Brain microvascular endothelial cell (primary cell): ENCODE measurements at regions not wholly inside any gene's neighbourhood (a gene's known extent, or its start where the extent isn't known, plus 50 kb on each side); places are given as distances from the start of the nearest gene placed in this dataset.

Source experiments
- DNase-seq: peaks from one replicate; pipeline ENCODE4 v3.0.0-alpha.2; 2020
- H3K27ac ChIP-seq: fragments of 250-450 bp; sonication (Bioruptor Pico); 2 replicates; pipeline ENCODE4 v1.5.1; 2020; ENCODE audit warnings: mild to moderate bottlenecking, moderate library complexity
- H3K27me3 ChIP-seq: fragments of 250-450 bp; sonication (Bioruptor Pico); replicated peaks from 2 replicates; pipeline ENCODE4 v1.5.1; 2020; ENCODE audit warnings: mild to moderate bottlenecking
- H3K36me3 ChIP-seq: fragments of 250-450 bp; sonication (Bioruptor Pico); replicated peaks from 2 replicates; pipeline ENCODE4 v1.5.1; 2020; ENCODE audit warnings: mild to moderate bottlenecking
- H3K4me3 ChIP-seq: 2 replicates; pipeline ENCODE4 v1.5.1; 2011; ENCODE audit warnings: low read depth, mild to moderate bottlenecking, control low read depth, low read length, moderate library complexity
- in situ Hi-C: cut with HindIII; loops from 2 replicates; pipeline ENCODE4 v1.10.0; 2017; ENCODE audit warnings: low sequenced_read_pairs, low pct_ligation_motif_present
- TF ChIP-seq, protein P1 (sequence below): IDR thresholded peaks from 2 replicates; pipeline ENCODE4 v1.5.1; 2011; ENCODE audit warnings: low read depth, mild to moderate bottlenecking, moderate library complexity, low read length, control low read depth, inconsistent platforms; ENCODE audit errors: missing control alignments

DNA sequence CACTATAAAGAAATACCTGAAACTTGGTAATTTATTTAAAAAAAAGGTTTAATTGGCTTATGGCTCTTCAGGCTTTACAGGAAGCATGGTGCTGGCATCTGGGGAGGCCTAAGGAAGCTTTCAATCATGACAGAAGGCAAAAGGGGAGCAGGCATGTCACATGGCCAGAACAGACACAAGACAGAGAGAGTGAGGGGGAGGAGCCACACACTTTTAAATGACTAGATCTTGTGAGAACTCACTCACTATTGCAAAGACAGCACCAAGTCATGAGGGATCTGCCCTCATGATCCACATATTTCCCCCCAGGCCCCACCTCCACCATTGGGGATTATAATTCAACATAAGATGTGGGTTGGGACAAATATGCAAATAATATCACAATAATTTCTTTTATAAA lies 355.6 kb downstream of the DAD1 start:
- H3K4me3 ChIP-seq = no peak overlapping the region
- DNase-seq = no peak
- no peaks in the 10 kb centered on the region for H3K36me3 ChIP-seq
- TF ChIP-seq, protein P1, sequence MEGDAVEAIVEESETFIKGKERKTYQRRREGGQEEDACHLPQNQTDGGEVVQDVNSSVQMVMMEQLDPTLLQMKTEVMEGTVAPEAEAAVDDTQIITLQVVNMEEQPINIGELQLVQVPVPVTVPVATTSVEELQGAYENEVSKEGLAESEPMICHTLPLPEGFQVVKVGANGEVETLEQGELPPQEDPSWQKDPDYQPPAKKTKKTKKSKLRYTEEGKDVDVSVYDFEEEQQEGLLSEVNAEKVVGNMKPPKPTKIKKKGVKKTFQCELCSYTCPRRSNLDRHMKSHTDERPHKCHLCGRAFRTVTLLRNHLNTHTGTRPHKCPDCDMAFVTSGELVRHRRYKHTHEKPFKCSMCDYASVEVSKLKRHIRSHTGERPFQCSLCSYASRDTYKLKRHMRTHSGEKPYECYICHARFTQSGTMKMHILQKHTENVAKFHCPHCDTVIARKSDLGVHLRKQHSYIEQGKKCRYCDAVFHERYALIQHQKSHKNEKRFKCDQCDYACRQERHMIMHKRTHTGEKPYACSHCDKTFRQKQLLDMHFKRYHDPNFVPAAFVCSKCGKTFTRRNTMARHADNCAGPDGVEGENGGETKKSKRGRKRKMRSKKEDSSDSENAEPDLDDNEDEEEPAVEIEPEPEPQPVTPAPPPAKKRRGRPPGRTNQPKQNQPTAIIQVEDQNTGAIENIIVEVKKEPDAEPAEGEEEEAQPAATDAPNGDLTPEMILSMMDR = no peak
- no peak overlapping the region for H3K27ac ChIP-seq
- in situ Hi-C loops = no loop called here
- H3K27me3 ChIP-seq = no peaks in the 10 kb centered on the region

DNA sequence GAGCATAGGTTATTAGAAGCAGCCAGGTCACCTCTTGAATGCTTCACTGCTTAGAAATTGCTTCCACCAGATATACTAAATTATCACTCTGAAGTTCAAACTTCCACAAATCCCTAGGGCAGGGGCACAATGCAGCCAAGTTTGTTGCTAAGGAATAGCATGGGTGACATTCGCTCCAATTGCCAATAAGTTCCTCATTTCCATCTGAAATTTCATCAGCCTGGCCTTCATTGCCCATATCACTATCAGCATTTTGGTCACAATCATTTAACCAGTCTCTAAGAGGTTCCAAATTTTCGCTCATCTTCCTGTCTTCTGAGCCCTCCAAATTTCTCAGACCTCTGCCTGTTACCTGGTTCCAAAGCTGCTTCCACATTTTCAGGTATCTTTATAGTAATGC lies 356.1 kb downstream of the DAD1 start:
- in situ Hi-C loops = no loop called here
- no peak for DNase-seq
- Histone ChIP-seq H3K36me3 (no peaks in the 10 kb centered on the region), H3K4me3 (no peak overlapping the region), H3K27ac (no peak overlapping the region), H3K27me3 (no peaks in the 10 kb centered on the region)
- TF ChIP-seq, protein P1 = no peak

DNA sequence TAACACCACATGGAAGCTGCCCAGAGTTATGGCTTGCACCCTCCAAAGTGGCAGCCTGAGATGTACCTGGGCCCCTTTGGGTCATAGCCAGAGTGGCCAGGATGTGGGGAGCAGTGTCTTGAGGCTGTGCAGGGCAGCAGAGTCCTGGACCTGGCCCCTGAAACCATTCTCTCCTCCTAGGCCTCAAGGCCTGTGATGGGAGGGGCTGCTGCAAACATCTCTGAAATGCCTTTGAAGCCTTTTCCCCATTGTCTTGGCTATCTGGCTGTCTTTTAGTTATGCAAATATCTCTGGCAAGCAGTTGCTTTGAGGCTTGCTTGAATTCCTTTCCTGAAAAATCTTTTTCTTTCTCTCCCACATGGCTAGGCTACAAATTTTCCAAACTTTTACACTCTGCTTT lies 356.5 kb downstream of the DAD1 start:
- no peaks in the 10 kb centered on the region for H3K36me3 ChIP-seq
- no peak for DNase-seq
- H3K27me3 ChIP-seq = no peaks in the 10 kb centered on the region
- no peak overlapping the region for H3K27ac ChIP-seq
- in situ Hi-C loops = no loop called here
- TF ChIP-seq, protein P1 = no peak
- no peak overlapping the region for H3K4me3 ChIP-seq

- Histone ChIP-seq H3K27ac (no peak overlapping the region), H3K36me3 (no peaks in the 10 kb centered on the region), H3K27me3 (no peaks in the 10 kb centered on the region), H3K4me3 (no peak overlapping the region)
- in situ Hi-C loops = no loop called here
- TF ChIP-seq, protein P1 = no peak
- no peak for DNase-seq
These were observed 358.0 kb downstream of the DAD1 start for GRCh38 chr14:22231018-22231417.

- TF ChIP-seq, protein P1 = no peak
- Histone ChIP-seq H3K27ac (no peak overlapping the region), H3K36me3 (no peaks in the 10 kb centered on the region), H3K4me3 (no peak overlapping the region), H3K27me3 (no peaks in the 10 kb centered on the region)
- in situ Hi-C loops = no loop called here
- no peak for DNase-seq
These were observed 358.5 kb downstream of the DAD1 start for GRCh38 chr14:22230517-22230916.

GRCh38 chr14:22227084-22227483 lies 361.9 kb downstream of the DAD1 start:
- in situ Hi-C loops = no loop called here
- Histone ChIP-seq H3K36me3 (no peaks in the 10 kb centered on the region), H3K27ac (no peak overlapping the region), H3K4me3 (no peak overlapping the region), H3K27me3 (no peaks in the 10 kb centered on the region)
- TF ChIP-seq, protein P1 = no peak
- no peak for DNase-seq
